OCI-LY3 (cell line): ENCODE measurements at regions not wholly inside any gene's neighbourhood (a gene's known extent, or its start where the extent isn't known, plus 50 kb on each side); places are given as distances from the start of the nearest gene placed in this dataset.

Experiments
- H2AFZ ChIP-seq: fragments of 200-600, 300-600 bp; shearing (Covaris generic); 2 replicates; pipeline ENCODE4 v1.6.0; 2014; ENCODE audit warnings: antibody characterized with exemption, low read depth, low read length
- H3K27ac ChIP-seq: fragments of 200-600, 300-600 bp; sonication (generic); 2 replicates; pipeline ENCODE4 v1.5.1; 2014; ENCODE audit warnings: mild to moderate bottlenecking, low read length, moderate library complexity, mixed read lengths
- H3K27me3 ChIP-seq: fragments of 200-600, 300-600 bp; sonication (generic); 2 replicates; pipeline ENCODE4 v1.6.1; 2014; ENCODE audit warnings: low read depth, low read length, mixed read lengths
- H3K36me3 ChIP-seq: fragments of 200-600, 300-600 bp; sonication (generic); replicated peaks from 2 replicates; pipeline ENCODE3; 2014; ENCODE audit warnings: low read depth, low read length, mixed read lengths
- H3K4me1 ChIP-seq: fragments of 300-600, 200-600 bp; sonication (generic); 2 replicates; pipeline ENCODE4 v1.6.1; 2014; ENCODE audit warnings: low read length, mixed read lengths
- H3K4me2 ChIP-seq: fragments of 200-600, 300-600 bp; sonication (generic); 2 replicates; pipeline ENCODE4 v1.6.1; 2014; ENCODE audit warnings: low read length, mixed read lengths
- H3K4me3 ChIP-seq: fragments of 300-600, 200-600 bp; sonication (generic); 2 replicates; pipeline ENCODE4 v1.5.1; 2014; ENCODE audit warnings: antibody characterized with exemption, mild to moderate bottlenecking, low read length, moderate library complexity
- H3K79me2 ChIP-seq: fragments of 300-600, 200-600 bp; shearing (Covaris generic); 2 replicates; pipeline ENCODE4 v1.6.1; 2014; ENCODE audit warnings: mild to moderate bottlenecking, low read length, mixed read lengths
- H3K9ac ChIP-seq: fragments of 300-600, 200-600 bp; shearing (Covaris generic); 2 replicates; pipeline ENCODE4 v1.6.0; 2014; ENCODE audit warnings: mild to moderate bottlenecking, low read length, moderate library complexity
- H3K9me3 ChIP-seq: fragments of 200-600, 300-600 bp; shearing (Covaris generic); 2 replicates; pipeline ENCODE4 v1.6.1; 2014; ENCODE audit warnings: low read length, mixed read lengths; ENCODE audit not compliant: insufficient read depth
- H4K20me1 ChIP-seq: fragments of 200-600, 300-600 bp; sonication (generic); 2 replicates; pipeline ENCODE4 v1.6.1; 2016; ENCODE audit warnings: low read length, mixed read lengths; ENCODE audit not compliant: insufficient read depth
- CTCF ChIP-seq: fragments of 200-600, 300-600 bp; sonication (generic); IDR thresholded peaks from 2 replicates; pipeline ENCODE4 v1.5.1; 2014; ENCODE audit warnings: antibody characterized with exemption, low read length, low read depth
- EZH2phosphoT487 ChIP-seq: fragments of 200-600 bp; shearing (Covaris generic); IDR thresholded peaks from 2 replicates; pipeline ENCODE4 v1.6.1; 2018; ENCODE audit warnings: antibody characterized with exemption, mixed run types, low read depth

DNA sequence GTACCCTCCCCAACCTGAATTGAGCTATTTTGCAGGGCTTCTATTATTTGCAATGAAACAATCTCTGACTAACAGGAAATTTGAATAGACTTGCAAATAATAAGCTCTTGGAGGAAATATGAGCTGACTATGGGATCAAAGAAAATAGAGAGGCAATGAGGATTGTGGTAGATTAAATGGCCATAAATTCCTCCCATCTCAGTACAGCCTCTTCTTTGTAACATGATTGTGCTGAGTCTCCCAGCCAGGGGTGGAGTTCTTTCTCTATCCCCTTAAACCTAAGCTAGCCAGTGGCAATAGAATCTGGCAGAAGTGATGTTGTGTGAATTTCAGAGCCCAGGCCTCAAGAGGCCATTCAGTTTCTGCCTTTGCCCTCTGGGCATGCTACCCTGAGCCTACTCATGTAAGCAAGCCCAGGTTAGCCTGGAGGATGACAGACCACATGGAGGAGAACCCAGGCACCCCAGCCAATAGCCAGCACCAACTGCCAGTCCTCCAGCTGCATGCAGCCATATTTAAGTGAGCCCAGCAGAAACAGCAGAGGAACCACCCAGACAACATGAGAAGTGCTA is 86.8 kb upstream of the TP53I11 start:
- H3K9ac ChIP-seq, result no peak overlapping the region
- peaks cover 2% of the 10 kb centered on the region; the same call in 1 of the 2 replicates for H3K27me3 ChIP-seq
- H2AFZ ChIP-seq, result no peak overlapping the region
- no peaks in the 10 kb centered on the region for H4K20me1 ChIP-seq
- H3K27ac ChIP-seq, result no peak overlapping the region
- no peak for TF ChIP-seq CTCF
- no peak for TF ChIP-seq EZH2phosphoT487
- H3K4me1 ChIP-seq, result peaks cover 17% of the 10 kb centered on the region
- H3K36me3 ChIP-seq, result peaks cover 7% of the 10 kb centered on the region
- H3K79me2 ChIP-seq, result no peaks in the 10 kb centered on the region
- H3K9me3 ChIP-seq, result peaks cover 11% of the 10 kb centered on the region; the same call in 1 of the 2 replicates
- no peak overlapping the region for H3K4me2 ChIP-seq
- no peak overlapping the region for H3K4me3 ChIP-seq

DNA sequence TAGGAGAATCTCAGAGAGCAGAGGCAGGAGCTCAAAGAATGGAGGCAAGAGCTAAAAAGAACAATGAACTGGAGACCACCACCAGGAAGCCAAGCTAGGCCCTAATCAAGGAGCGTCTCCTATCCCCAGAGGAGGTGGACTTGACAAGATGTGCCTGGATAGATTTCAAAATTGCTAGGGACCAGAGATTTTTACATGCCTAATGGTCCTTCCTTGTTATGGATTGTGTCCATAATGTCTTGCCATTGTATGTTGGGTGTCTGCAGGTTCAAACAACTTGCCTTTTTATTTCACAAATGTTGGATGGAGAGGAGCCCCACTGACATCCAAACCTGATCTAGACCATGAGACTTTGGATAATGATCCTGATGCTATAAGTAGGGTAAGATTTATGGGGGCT is 88.2 kb upstream of the TP53I11 start:
- Histone ChIP-seq H3K36me3 (peaks cover 7% of the 10 kb centered on the region), H3K27me3 (peaks cover 2% of the 10 kb centered on the region; the same call in 1 of the 2 replicates), H4K20me1 (no peaks in the 10 kb centered on the region), H3K79me2 (no peaks in the 10 kb centered on the region), H2AFZ (no peak overlapping the region), H3K4me2 (no peak overlapping the region), H3K4me1 (peaks cover 13% of the 10 kb centered on the region), H3K27ac (no peak overlapping the region), H3K4me3 (no peak overlapping the region), H3K9me3 (peaks cover 11% of the 10 kb centered on the region; the same call in 1 of the 2 replicates), H3K9ac (no peak overlapping the region)
- TF ChIP-seq EZH2phosphoT487, result no peak
- no peak for TF ChIP-seq CTCF

GRCh38 chr11:45041596-45041995 is 90.9 kb upstream of the TP53I11 start:
- Histone ChIP-seq H2AFZ (no peak overlapping the region), H3K79me2 (no peaks in the 10 kb centered on the region), H3K9ac (no peak overlapping the region), H3K27me3 (peaks cover 2% of the 10 kb centered on the region; the same call in 1 of the 2 replicates), H3K27ac (no peak overlapping the region), H3K4me3 (no peak overlapping the region), H4K20me1 (no peaks in the 10 kb centered on the region), H3K36me3 (peaks cover 7% of the 10 kb centered on the region), H3K4me2 (no peak overlapping the region), H3K4me1 (peaks cover 13% of the 10 kb centered on the region), H3K9me3 (peaks cover 11% of the 10 kb centered on the region; the same call in 1 of the 2 replicates)
- TF ChIP-seq EZH2phosphoT487 (no peak), CTCF (no peak)

DNA sequence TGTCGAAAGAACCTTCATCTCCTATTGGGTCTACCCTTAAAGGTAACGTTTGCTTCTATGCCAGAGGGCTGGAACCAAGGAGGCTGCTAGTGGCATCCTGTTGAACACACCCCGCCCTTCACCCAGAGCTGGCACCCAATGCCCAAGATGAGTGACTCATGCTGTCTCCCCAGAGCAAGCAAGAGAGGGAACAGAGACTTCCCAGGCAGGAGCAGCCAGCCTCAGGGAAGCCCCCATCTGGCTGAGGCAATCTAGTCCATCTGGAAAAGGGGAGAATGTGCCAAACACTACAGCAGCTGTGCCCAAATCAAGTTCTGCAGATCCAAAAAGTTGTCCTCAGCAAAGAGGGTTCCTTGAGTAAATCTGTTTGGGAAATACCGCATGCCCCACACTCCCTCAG is 91.9 kb upstream of the TP53I11 start:
- H2AFZ ChIP-seq, result no peak overlapping the region
- no peak overlapping the region for H3K4me3 ChIP-seq
- H3K27me3 ChIP-seq, result peaks cover 2% of the 10 kb centered on the region; the same call in 1 of the 2 replicates
- peaks cover 11% of the 10 kb centered on the region; the same call in 1 of the 2 replicates for H3K9me3 ChIP-seq
- no peaks in the 10 kb centered on the region for H4K20me1 ChIP-seq
- peaks cover 7% of the 10 kb centered on the region for H3K36me3 ChIP-seq
- H3K4me1 ChIP-seq, result peaks cover 13% of the 10 kb centered on the region
- H3K79me2 ChIP-seq, result no peaks in the 10 kb centered on the region
- no peak overlapping the region for H3K9ac ChIP-seq
- TF ChIP-seq EZH2phosphoT487 (no peak), CTCF (no peak)
- no peak overlapping the region for H3K27ac ChIP-seq
- H3K4me2 ChIP-seq, result no peak overlapping the region
